Omental fat pad (tissue), 3 donors: ENCODE measurements at regions not wholly inside any gene's neighbourhood (a gene's known extent, or its start where the extent isn't known, plus 50 kb on each side); places are given as distances from the start of the nearest gene placed in this dataset.

Experiments
- ATAC-seq: fragments of 150-250 bp; one replicate; pipeline ENCODE4 v1.9.1; 2016; ENCODE audit warnings: mild to moderate bottlenecking, moderate library complexity; ENCODE audit not compliant: low FRiP score
- DNase-seq: peaks from one replicate; pipeline ENCODE4 v3.0.0-alpha.2; 2019; ENCODE audit warnings: low spot score
- TF ChIP-seq, protein P1 (sequence below), 3 donors: fragments of 450-650 bp; IDR thresholded peaks; one replicate each; pipeline ENCODE4 v1.5.1; 2016 to 2017; ENCODE audit warnings: antibody characterized with exemption in 3 of 3, mild to moderate bottlenecking in 3 of 3, moderate library complexity in 2 of 3

DNA sequence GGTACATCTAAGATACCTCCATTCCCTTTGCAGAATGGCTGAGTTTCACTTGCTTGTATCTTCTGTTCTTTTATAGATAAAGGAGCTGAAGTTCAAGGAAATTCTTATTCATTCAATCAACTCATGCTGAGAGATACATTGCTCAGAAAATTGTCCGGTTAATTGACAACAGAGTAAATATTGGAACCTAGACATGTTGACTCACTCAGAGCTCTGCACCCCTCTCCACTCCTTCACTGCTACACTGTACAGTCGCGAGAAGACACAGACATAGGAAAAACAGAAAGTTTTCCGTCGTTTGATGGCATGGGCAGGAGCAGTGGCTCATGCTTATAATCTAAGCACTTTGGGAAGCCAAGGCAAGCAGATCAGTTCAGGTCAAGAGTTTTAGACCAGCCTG lies 690.5 kb upstream of the SOX9 start:
- no peak for ATAC-seq
- no peak for DNase-seq
- TF ChIP-seq, protein P1, sequence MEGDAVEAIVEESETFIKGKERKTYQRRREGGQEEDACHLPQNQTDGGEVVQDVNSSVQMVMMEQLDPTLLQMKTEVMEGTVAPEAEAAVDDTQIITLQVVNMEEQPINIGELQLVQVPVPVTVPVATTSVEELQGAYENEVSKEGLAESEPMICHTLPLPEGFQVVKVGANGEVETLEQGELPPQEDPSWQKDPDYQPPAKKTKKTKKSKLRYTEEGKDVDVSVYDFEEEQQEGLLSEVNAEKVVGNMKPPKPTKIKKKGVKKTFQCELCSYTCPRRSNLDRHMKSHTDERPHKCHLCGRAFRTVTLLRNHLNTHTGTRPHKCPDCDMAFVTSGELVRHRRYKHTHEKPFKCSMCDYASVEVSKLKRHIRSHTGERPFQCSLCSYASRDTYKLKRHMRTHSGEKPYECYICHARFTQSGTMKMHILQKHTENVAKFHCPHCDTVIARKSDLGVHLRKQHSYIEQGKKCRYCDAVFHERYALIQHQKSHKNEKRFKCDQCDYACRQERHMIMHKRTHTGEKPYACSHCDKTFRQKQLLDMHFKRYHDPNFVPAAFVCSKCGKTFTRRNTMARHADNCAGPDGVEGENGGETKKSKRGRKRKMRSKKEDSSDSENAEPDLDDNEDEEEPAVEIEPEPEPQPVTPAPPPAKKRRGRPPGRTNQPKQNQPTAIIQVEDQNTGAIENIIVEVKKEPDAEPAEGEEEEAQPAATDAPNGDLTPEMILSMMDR (IDR thresholded peaks at IDR 0.05): no peak

DNA sequence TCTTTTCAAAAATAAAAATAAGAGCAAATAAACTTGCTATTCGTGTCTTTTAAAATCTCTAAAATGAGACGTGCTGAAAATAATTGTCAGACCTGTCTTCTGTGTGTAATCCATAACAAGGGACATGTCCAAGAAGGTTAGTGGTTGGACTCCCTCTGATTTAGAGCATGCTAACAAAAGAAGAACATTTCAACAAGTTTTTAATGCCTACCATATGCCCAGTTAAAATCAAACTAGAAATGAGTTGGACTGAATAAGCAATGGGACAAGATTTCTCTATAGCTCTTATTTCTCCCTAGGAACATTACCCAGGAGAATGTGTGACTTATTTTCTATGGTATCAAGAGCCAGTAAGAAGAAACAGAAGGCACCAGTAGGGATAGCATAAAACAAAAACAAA lies 689.7 kb upstream of the SOX9 start:
- ATAC-seq (no peak), DNase-seq (no peak)

DNA sequence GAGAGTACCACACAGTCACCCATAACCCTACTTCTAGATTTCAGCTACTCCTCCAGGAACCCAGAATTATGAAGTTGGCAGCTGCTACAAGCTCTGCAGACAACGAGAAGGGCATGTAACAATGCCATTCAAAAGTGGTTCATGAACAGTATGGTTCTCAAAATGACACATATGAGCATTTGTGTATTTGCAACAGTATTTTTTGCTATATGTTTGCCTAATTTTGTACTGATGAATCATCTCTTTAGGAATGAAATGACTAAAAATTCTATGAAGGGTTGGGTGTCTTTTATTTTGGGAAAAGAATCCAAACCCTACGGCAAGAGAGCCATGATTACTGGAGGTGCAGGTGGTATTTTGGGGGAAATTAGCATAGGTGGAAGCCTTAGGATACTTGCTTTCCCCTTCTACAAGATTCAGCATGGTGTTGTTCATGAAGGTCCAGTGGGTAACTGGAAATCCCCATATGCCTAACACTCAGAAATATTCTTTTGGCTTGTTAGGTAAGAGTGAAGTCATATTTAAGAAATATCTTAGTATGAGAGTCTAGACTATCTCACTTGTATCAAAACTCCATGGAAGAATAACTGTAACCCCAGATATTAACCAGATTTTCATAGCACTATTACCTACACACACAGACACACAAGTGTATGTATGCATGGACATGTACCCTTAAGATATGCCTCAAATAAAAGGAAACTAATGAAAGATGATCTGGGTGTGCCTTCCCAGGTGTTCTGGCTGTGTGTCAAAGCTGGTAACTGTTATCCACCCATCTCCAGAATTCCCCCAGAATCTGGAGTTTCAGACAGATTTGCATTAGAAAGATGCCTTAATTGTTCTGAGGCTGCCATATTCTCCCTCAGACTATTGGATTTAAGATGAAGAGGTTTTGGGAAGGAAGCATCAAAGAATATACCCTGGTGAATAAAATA lies 688.2 kb upstream of the SOX9 start:
- DNase-seq (no peak), ATAC-seq (no peak)
- TF ChIP-seq, protein P1 (IDR thresholded peaks at IDR 0.05): no peak

More for the DNA sequence above, 689.7 kb upstream of the SOX9 start:
- TF ChIP-seq, protein P1 (IDR thresholded peaks at IDR 0.05): no peak

- ATAC-seq (no peak), DNase-seq (no peak)
Observed at GRCh38 chr17:71434716-71435115, 686.1 kb upstream of the SOX9 start.

DNA sequence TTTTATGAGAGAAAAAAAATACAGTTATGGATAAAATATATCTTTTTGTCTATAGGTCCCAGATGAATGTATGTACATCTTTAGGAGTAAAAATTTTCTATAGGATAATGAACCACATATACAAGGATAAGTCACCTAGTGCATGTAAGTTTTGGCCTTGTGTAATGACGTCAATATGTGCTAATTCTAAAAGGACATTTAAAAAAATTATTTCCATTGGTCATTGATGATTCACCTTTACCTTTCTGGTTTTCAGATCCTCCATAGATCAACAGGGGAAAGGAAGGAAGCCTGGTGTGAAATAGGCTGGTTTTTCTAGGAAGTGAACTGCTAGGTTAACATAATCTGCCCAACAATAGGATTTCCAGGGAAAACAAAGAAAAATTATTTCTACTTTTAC lies 684.3 kb upstream of the SOX9 start:
- ATAC-seq: no peak
- TF ChIP-seq, protein P1 (IDR thresholded peaks at IDR 0.05): no peak
- DNase-seq: no peak

More at GRCh38 chr17:71434716-71435115, 686.1 kb upstream of the SOX9 start:
- TF ChIP-seq, protein P1 (IDR thresholded peaks at IDR 0.05): no peak

DNA sequence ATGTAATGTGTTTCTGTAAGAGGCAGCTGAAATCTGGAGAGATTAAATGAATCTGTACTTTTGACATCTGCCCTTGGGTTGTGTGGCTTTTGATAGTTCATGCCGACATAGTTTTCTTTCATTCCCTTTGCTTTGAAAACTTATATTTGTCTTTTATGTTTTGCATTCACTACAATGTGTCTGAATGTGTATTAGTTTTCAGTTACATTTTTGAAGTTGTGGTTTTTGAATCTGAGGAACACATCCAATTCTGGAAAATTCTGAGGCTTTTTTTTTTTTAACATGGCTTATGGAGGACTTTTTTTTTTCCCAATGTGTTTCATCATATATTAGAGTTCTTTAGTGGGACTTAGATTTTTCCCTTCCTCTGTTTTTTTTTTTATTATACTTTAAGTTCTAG lies 683.7 kb upstream of the SOX9 start:
- ATAC-seq (no peak), DNase-seq (no peak)
- TF ChIP-seq, protein P1 (IDR thresholded peaks at IDR 0.05): no peak

DNA sequence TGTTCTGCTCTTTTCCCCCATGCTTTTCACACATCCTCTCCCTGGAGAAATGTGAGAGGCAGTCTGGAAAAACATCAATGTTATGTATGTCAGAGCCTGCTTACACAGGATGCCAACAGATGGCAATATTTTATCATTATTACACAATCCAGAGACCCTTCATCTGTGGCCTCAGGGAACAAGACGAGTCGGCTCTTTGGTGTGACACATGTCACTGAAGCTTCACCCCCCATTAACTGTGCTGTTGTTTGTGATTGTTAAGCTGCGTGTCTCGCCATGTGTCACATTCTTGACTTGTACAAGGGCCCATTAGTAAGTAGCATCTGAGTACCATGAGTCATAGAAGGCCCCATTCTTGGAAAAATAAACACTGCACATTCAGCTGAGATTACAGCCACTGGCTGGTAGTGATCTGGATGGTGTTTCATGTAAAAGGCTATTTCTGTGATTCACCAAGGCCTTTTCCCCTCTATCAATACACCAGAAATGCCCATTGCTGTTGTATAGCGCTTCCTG lies 682.1 kb upstream of the SOX9 start:
- DNase-seq (no peak), ATAC-seq (no peak)
- TF ChIP-seq, protein P1 (IDR thresholded peaks at IDR 0.05): no peak
